Natural killer cell (primary cell): ENCODE measurements at regions not wholly inside any gene's neighbourhood (a gene's known extent, or its start where the extent isn't known, plus 50 kb on each side); places are given as distances from the start of the nearest gene placed in this dataset.

Source experiments
- ATAC-seq, 3 donors: fragments of 150-1000 bp in 2 of 3; fragments of 200-7000 bp in 1 of 3; cut with Tn5 transposase; 1 replicate in 1 of 3; 2 replicates in 2 of 3; pipeline ENCODE4 v1.10.0; 2021; ENCODE audit warnings: mild to moderate bottlenecking in 2 of 3, moderate library complexity in 2 of 3
- DNase-seq, 2 donors: peaks; one replicate each; pipeline versions ENCODE4 v3.0.0 to v3.0.0-alpha.2; 2013 to 2021; ENCODE audit warnings: mixed read lengths in 1 of 2
- H3K27ac ChIP-seq: one replicate; pipeline ENCODE4 v1.5.1; 2013; ENCODE audit warnings: mild to moderate bottlenecking, low read length
- H3K27me3 ChIP-seq: one replicate; pipeline ENCODE4 v1.6.1; 2013; ENCODE audit warnings: low read length; ENCODE audit not compliant: control insufficient read depth, insufficient read depth
- H3K36me3 ChIP-seq: one replicate; pipeline ENCODE4 v1.6.1; 2013; ENCODE audit warnings: low read length; ENCODE audit not compliant: control insufficient read depth, insufficient read depth
- H3K4me1 ChIP-seq: one replicate; pipeline ENCODE4 v1.6.1; 2013; ENCODE audit warnings: low read length; ENCODE audit not compliant: control insufficient read depth, insufficient read depth
- H3K4me3 ChIP-seq: one replicate; pipeline ENCODE4 v1.5.1; 2013; ENCODE audit warnings: low read length
- H3K9me3 ChIP-seq: one replicate; pipeline ENCODE4 v1.6.1; 2013; ENCODE audit warnings: low read length; ENCODE audit not compliant: control insufficient read depth, insufficient read depth
- H3K27ac Mint-ChIP-seq, 2 donors: one replicate each; pipeline ENCODE4 v1.8.0; 2022; ENCODE audit warnings: mild to moderate bottlenecking in 2 of 2, mixed read lengths in 2 of 2, moderate library complexity in 1 of 2
- H3K27me3 Mint-ChIP-seq, 2 donors: one replicate each; pipeline ENCODE4 v1.8.0; 2022; ENCODE audit warnings: low read depth in 2 of 2, mixed read lengths in 2 of 2
- H3K36me3 Mint-ChIP-seq: one replicate; pipeline ENCODE4 v1.8.0; 2022; ENCODE audit warnings: mixed read lengths
- H3K4me1 Mint-ChIP-seq, 2 donors: one replicate each; pipeline ENCODE4 v1.8.0; 2022; ENCODE audit warnings: mixed read lengths in 2 of 2
- H3K4me3 Mint-ChIP-seq: one replicate; pipeline ENCODE4 v1.8.0; 2022; ENCODE audit warnings: mild to moderate bottlenecking, moderate library complexity, mixed read lengths
- H3K9me3 Mint-ChIP-seq, 2 donors: one replicate each; pipeline ENCODE4 v1.8.0; 2022; ENCODE audit warnings: mixed read lengths in 2 of 2
- WGBS: methylation state at CpG from one replicate; pipeline ENCODE4 v1.1.7; 2013; ENCODE audit warnings: missing lambda C conversion rate; ENCODE audit not compliant: insufficient coverage; 5-methylcytosine and 5-hydroxymethylcytosine counted together
- intact Hi-C: fragments of 100-400 bp; cut with micrococcal nuclease; formaldehyde crosslinking; loops from one replicate; pipeline ENCODE4 v1.14.2; 2022
- TF ChIP-seq, protein P1 (sequence below): fragments of 200-600 bp; IDR thresholded peaks from one replicate; pipeline ENCODE4 v1.8.0; 2022; ENCODE audit warnings: antibody characterized with exemption

GRCh38 chr10:7030134-7030855 lies 380.5 kb downstream of the SFMBT2 start:
- intact Hi-C loops = loop anchor here (1.0 to 10.0 kb wide), 6 partner anchors 16 to 535 kb away; partner anchors contain the start of gene SFMBT2
- H3K4me3 Mint-ChIP-seq = peak overlapping the region; percentile 90

GRCh38 chr10:7029672-7030071 lies 381.2 kb downstream of the SFMBT2 start:
- H3K4me1 Mint-ChIP-seq = peaks cover 81 to 87% of the 10 kb centered on the region in 2 donors
- Histone ChIP-seq H3K27ac (peak overlapping the region; percentile 93), H3K9me3 (peaks cover 5% of the 10 kb centered on the region), H3K27me3 (no peaks in the 10 kb centered on the region), H3K36me3 (no peaks in the 10 kb centered on the region), H3K4me1 (peaks cover 51% of the 10 kb centered on the region), H3K4me3 (no peak overlapping the region)
- H3K36me3 Mint-ChIP-seq = no peaks in the 10 kb centered on the region
- ATAC-seq (no peak), DNase-seq (no peak)
- H3K27ac Mint-ChIP-seq = peak overlapping the region; percentile 93
- H3K4me3 Mint-ChIP-seq = peak overlapping the region; percentile 90
- TF ChIP-seq, protein P1, sequence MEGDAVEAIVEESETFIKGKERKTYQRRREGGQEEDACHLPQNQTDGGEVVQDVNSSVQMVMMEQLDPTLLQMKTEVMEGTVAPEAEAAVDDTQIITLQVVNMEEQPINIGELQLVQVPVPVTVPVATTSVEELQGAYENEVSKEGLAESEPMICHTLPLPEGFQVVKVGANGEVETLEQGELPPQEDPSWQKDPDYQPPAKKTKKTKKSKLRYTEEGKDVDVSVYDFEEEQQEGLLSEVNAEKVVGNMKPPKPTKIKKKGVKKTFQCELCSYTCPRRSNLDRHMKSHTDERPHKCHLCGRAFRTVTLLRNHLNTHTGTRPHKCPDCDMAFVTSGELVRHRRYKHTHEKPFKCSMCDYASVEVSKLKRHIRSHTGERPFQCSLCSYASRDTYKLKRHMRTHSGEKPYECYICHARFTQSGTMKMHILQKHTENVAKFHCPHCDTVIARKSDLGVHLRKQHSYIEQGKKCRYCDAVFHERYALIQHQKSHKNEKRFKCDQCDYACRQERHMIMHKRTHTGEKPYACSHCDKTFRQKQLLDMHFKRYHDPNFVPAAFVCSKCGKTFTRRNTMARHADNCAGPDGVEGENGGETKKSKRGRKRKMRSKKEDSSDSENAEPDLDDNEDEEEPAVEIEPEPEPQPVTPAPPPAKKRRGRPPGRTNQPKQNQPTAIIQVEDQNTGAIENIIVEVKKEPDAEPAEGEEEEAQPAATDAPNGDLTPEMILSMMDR = no peak
- intact Hi-C loops = loop anchor here (1.0 to 10.0 kb wide), 7 partner anchors 17 to 535 kb away; partner anchors contain the start of gene SFMBT2
- WGBS = no CpG with 5 or more reads among the region's 1 CpG
- H3K27me3 Mint-ChIP-seq = no peaks in the 10 kb centered on the region
- H3K9me3 Mint-ChIP-seq = peaks cover 8 to 16% of the 10 kb centered on the region in 2 donors

More at GRCh38 chr10:7030134-7030855, 380.5 kb downstream of the SFMBT2 start:
- Histone ChIP-seq H3K4me1 (peaks cover 57% of the 10 kb centered on the region), H3K9me3 (peaks cover 5% of the 10 kb centered on the region), H3K36me3 (no peaks in the 10 kb centered on the region), H3K27me3 (no peaks in the 10 kb centered on the region), H3K27ac (peak overlapping the region; percentile 93), H3K4me3 (no peak overlapping the region)
- DNase-seq (peak in 1 of 2 donors; percentile 51), ATAC-seq (peak; percentile 59 to 83 (median 83))
- peaks cover 8 to 16% of the 10 kb centered on the region in 2 donors for H3K9me3 Mint-ChIP-seq
- H3K27me3 Mint-ChIP-seq = no peaks in the 10 kb centered on the region
- peak overlapping the region; percentile 93 for H3K27ac Mint-ChIP-seq
- TF ChIP-seq, protein P1 = no peak
- WGBS = 32% methylated on average over 4 of the region's 5 CpGs
- no peaks in the 10 kb centered on the region for H3K36me3 Mint-ChIP-seq
- H3K4me1 Mint-ChIP-seq = peaks cover 87 to 92% of the 10 kb centered on the region in 2 donors

GRCh38 chr10:7028809-7029166 lies 382.0 kb downstream of the SFMBT2 start:
- H3K4me1 Mint-ChIP-seq = peaks cover 76 to 82% of the 10 kb centered on the region in 2 donors
- Histone ChIP-seq H3K36me3 (no peaks in the 10 kb centered on the region), H3K9me3 (peaks cover 5% of the 10 kb centered on the region), H3K27me3 (no peaks in the 10 kb centered on the region), H3K4me3 (no peak overlapping the region), H3K27ac (peak overlapping the region; percentile 93), H3K4me1 (peaks cover 53% of the 10 kb centered on the region)
- TF ChIP-seq, protein P1 = no peak
- ATAC-seq (peak in 1 of 3 donors; percentile 4), DNase-seq (no peak)
- peaks cover 8 to 16% of the 10 kb centered on the region in 2 donors for H3K9me3 Mint-ChIP-seq
- H3K4me3 Mint-ChIP-seq = peak overlapping the region; percentile 90
- H3K36me3 Mint-ChIP-seq = no peaks in the 10 kb centered on the region
- WGBS = 79% methylated on average over 1 of the region's 1 CpG
- intact Hi-C loops = loop anchor here (2.0 kb wide), 1 partner anchor 28 kb away; no protein-coding TSS in a partner anchor
- peak overlapping the region; percentile 93 for H3K27ac Mint-ChIP-seq
- H3K27me3 Mint-ChIP-seq = no peaks in the 10 kb centered on the region
